HCT116 (cell line): ENCODE measurements at regions not wholly inside any gene's neighbourhood (a gene's known extent, or its start where the extent isn't known, plus 50 kb on each side); places are given as distances from the start of the nearest gene placed in this dataset.

ENCODE experiments used
- ATAC-seq: fragments of 200-7000 bp; cut with Tn5 transposase; 2 replicates; pipeline ENCODE4 v1.9.1; 2020; ENCODE audit warnings: mild to moderate bottlenecking, moderate library complexity
- BruUV-seq: library from RNA; stranded (reverse); fragments of 400-500 nt; replicated peaks from 2 replicates; lab custom pipeline; 2021; lab: Mats Ljungman, UMichigan
- CTCF ChIA-PET: fragments of 300-600 bp; sonication (Branson Sonifier 250); formaldehyde crosslinking; loops from one replicate; lab custom pipeline; 2021; ENCODE audit warnings: antibody characterized with exemption; lab: Charles Lee
- POLR2A ChIA-PET: fragments of 300-600, 350-600 bp; sonication (Branson Sonifier 250); formaldehyde crosslinking; loops from one replicate; lab custom pipeline; 2021; ENCODE audit warnings: antibody characterized with exemption; lab: Charles Lee
- RAD21 ChIA-PET, 2 experiments: fragments of 300-600 bp; sonication (Branson Sonifier 250); formaldehyde crosslinking; loops; one replicate each; lab custom pipeline; 2023; ENCODE audit warnings: low total read pairs in 2 of 2; ENCODE audit not compliant: uncharacterized antibody in 2 of 2, unreplicated experiment in 2 of 2, low non-redundant PET in 1 of 2; lab: Charles Lee
- DNase-seq: peaks from one replicate; pipeline ENCODE4 v3.0.0-alpha.2; 2010; ENCODE audit warnings: low read depth, low spot score
- H2AFZ ChIP-seq: fragments of 200-600 bp; shearing (Covaris generic), sonication (generic); 2 replicates; pipeline ENCODE4 v1.6.1; 2017; ENCODE audit warnings: low read depth, mixed run types, mixed read lengths, antibody characterized with exemption, low read length; ENCODE audit not compliant: poor library complexity, severe bottlenecking
- H3K27ac ChIP-seq: 2 replicates; pipeline ENCODE4 v1.5.1; 2012; ENCODE audit warnings: low read depth, low read length
- H3K27me3 ChIP-seq: fragments of 200-600 bp; sonication (generic); 2 replicates; pipeline ENCODE4 v1.6.1; 2016; ENCODE audit warnings: mixed run types, low read length, mixed read lengths; ENCODE audit not compliant: insufficient read depth
- H3K36me3 ChIP-seq, 2 experiments: fragments of 200-500 bp in 1 of 2; fragments of 200-600 bp in 1 of 2; sonication (Bioruptor generic) in 1 of 2; sonication (generic) in 1 of 2; 2 replicates each; pipeline versions ENCODE4 v1.5.1 to v1.6.1; 2014 to 2016; ENCODE audit warnings: low read length in 2 of 2, inconsistent platforms in 1 of 2, mixed read lengths in 1 of 2, mixed run types in 1 of 2; ENCODE audit not compliant: insufficient read depth in 2 of 2, control insufficient read depth in 1 of 2
- H3K4me1 ChIP-seq, 2 experiments: fragments of 200-600 bp in 1 of 2; sonication (generic) in 1 of 2; 2 replicates each; pipeline versions ENCODE4 v1.5.1 to v1.6.1; 2012 to 2017; ENCODE audit warnings: low read length in 2 of 2, inconsistent platforms in 1 of 2, mild to moderate bottlenecking in 1 of 2, mixed read lengths in 1 of 2, mixed run types in 1 of 2, moderate library complexity in 1 of 2; ENCODE audit not compliant: insufficient read depth in 2 of 2, control insufficient read depth in 1 of 2
- H3K4me2 ChIP-seq: fragments of 200-600 bp; sonication (generic); 2 replicates; pipeline ENCODE4 v1.6.1; 2017; ENCODE audit warnings: mixed run types, low read length, mixed read lengths
- H3K4me3 ChIP-seq, 2 experiments: fragments of 200-600 bp in 1 of 2; sonication (generic) in 1 of 2; replicated peaks in 1 of 2; 2 replicates each; pipeline ENCODE4 v1.5.1; 2011 to 2016; ENCODE audit warnings: low read length in 2 of 2, control low read depth in 1 of 2, low read depth in 1 of 2, mild to moderate bottlenecking in 1 of 2, mixed read lengths in 1 of 2, mixed run types in 1 of 2
- H3K79me2 ChIP-seq: fragments of 200-600 bp; sonication (generic); 2 replicates; pipeline ENCODE4 v1.6.1; 2017; ENCODE audit warnings: mild to moderate bottlenecking, mixed run types, low read length, moderate library complexity, mixed read lengths; ENCODE audit not compliant: insufficient read depth
- H3K9ac ChIP-seq: fragments of 200-600 bp; sonication (generic); 2 replicates; pipeline ENCODE4 v1.6.1; 2016; ENCODE audit warnings: low read length, mixed read lengths
- H3K9me2 ChIP-seq: fragments of 200-600 bp; sonication (generic), shearing (Covaris generic); 2 replicates; pipeline ENCODE4 v1.6.1; 2017; ENCODE audit warnings: mixed run types, mild to moderate bottlenecking, moderate library complexity; ENCODE audit not compliant: insufficient read depth
- H3K9me3 ChIP-seq, 2 experiments: fragments of 200-500 bp in 1 of 2; fragments of 200-600 bp in 1 of 2; sonication (Bioruptor generic) in 1 of 2; sonication (generic) in 1 of 2; 2 replicates each; pipeline ENCODE4 v1.6.1; 2014 to 2017; ENCODE audit warnings: low read length in 2 of 2, mixed read lengths in 2 of 2, inconsistent platforms in 1 of 2, low read depth in 1 of 2, mild to moderate bottlenecking in 1 of 2, mixed run types in 1 of 2, moderate library complexity in 1 of 2; ENCODE audit not compliant: control insufficient read depth in 1 of 2, insufficient read depth in 1 of 2
- H4K20me1 ChIP-seq: fragments of 200-600 bp; sonication (generic), shearing (Covaris generic); 2 replicates; pipeline ENCODE4 v1.6.1; 2017; ENCODE audit warnings: mixed run types, mild to moderate bottlenecking, moderate library complexity; ENCODE audit not compliant: insufficient read depth
- CEBPB ChIP-seq: IDR thresholded peaks from 2 replicates; pipeline ENCODE4 v1.6.1; 2012; ENCODE audit warnings: low read depth
- ELF1 ChIP-seq: IDR thresholded peaks from 2 replicates; pipeline ENCODE4 v1.6.1; 2012; ENCODE audit warnings: low read depth, borderline replicate concordance
- FOSL1 ChIP-seq: IDR thresholded peaks from 2 replicates; pipeline ENCODE4 v1.6.1; 2012; ENCODE audit warnings: low read depth
- POLR2AphosphoS5 ChIP-seq: IDR thresholded peaks from 2 replicates; pipeline ENCODE4 v1.6.1; 2011; ENCODE audit warnings: mild to moderate bottlenecking, low read depth, low read length, moderate library complexity
- SIN3A ChIP-seq: IDR thresholded peaks from 2 replicates; pipeline ENCODE4 v1.6.1; 2012; ENCODE audit warnings: low read depth
- SP1 ChIP-seq: IDR thresholded peaks from 2 replicates; pipeline ENCODE4 v1.6.1; 2012; ENCODE audit warnings: low read depth
- YY1 ChIP-seq: IDR thresholded peaks from 2 replicates; pipeline ENCODE4 v1.6.1; 2011; ENCODE audit warnings: low read length, low read depth, moderate library complexity, mild to moderate bottlenecking; ENCODE audit not compliant: insufficient replicate concordance; ENCODE audit errors: extremely low read depth
- ZFX ChIP-seq: fragments of 450-650 bp; IDR thresholded peaks from 2 replicates; pipeline ENCODE4 v1.6.1; 2017
- ZNF274 ChIP-seq: fragments of 200-500 bp; sonication (Bioruptor generic); IDR thresholded peaks from 2 replicates; pipeline ENCODE4 v1.6.1; 2014; ENCODE audit warnings: mild to moderate bottlenecking, low read depth, low read length, inconsistent platforms
- intact Hi-C: fragments of 100-400 bp; cut with micrococcal nuclease; formaldehyde crosslinking; loops from 2 replicates; pipeline ENCODE4 v1.10.0; 2022
- TF ChIP-seq, protein P1 (sequence below): IDR thresholded peaks from 2 replicates; pipeline ENCODE4 v1.6.1; 2012
- TF ChIP-seq, protein P2 (sequence below), 3 experiments: fragments of 200-600 bp in 1 of 3; sonication (generic) in 1 of 3; IDR thresholded peaks in 2 of 3; conservative IDR thresholded peaks in 1 of 3; 2 replicates each; pipeline ENCODE4 v1.5.1; 2012 to 2017; ENCODE audit warnings: low read depth in 2 of 3, low read length in 2 of 3, antibody characterized with exemption in 1 of 3, borderline replicate concordance in 1 of 3, control low read depth in 1 of 3, mild to moderate bottlenecking in 1 of 3, mixed read lengths in 1 of 3, mixed run types in 1 of 3, moderate library complexity in 1 of 3; ENCODE audit not compliant: insufficient read depth in 1 of 3

DNA sequence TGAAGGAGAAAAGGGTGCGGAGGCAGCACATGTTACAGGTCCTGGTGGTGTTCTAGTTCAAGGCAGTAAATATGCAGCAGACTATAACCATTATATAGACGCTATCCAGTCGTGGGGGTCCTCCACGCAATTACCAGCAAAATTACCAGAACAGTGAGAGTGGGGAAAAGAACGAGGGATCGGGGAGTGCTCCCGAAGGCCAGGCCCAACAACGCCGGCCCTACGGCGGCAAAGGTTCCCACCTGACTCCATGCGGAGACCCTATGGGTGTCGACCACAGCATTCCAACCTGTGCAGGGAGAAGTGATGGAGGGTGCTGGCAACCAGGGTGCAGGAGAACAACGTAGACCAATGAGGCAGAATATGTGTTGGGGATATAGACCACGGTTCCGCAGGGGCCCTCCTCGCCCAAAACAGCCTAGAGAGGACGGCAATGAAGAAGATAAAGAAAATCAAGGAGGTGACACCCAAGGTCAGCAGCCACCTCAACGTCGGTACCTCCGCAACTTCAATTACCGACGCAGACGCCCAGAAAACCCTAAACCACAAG lies 89.0 kb upstream of the TPM1 start:
- no peaks in the 10 kb centered on the region for H3K9me2 ChIP-seq
- no peak overlapping the region for H3K4me3 ChIP-seq
- CTCF ChIA-PET = no interaction called here
- RAD21 ChIA-PET = no interaction called here
- H3K36me3 ChIP-seq = no peaks in the 10 kb centered on the region
- BruUV-seq = no TSS peak
- no peak overlapping the region for H3K9ac ChIP-seq
- POLR2A ChIA-PET = no interaction called here
- no peaks in the 10 kb centered on the region for H3K9me3 ChIP-seq
- intact Hi-C loops = no loop called here
- no peaks in the 10 kb centered on the region for H4K20me1 ChIP-seq
- H3K4me1 ChIP-seq = no peaks in the 10 kb centered on the region
- DNase-seq (no peak), ATAC-seq (no peak)
- no peaks in the 10 kb centered on the region for H3K79me2 ChIP-seq
- no peak overlapping the region for H3K27ac ChIP-seq
- H3K27me3 ChIP-seq = no peaks in the 10 kb centered on the region
- no peak overlapping the region for H3K4me2 ChIP-seq
- H2AFZ ChIP-seq = no peak overlapping the region
- TF ChIP-seq ELF1 = no peak
- no peak for TF ChIP-seq ZNF274

DNA sequence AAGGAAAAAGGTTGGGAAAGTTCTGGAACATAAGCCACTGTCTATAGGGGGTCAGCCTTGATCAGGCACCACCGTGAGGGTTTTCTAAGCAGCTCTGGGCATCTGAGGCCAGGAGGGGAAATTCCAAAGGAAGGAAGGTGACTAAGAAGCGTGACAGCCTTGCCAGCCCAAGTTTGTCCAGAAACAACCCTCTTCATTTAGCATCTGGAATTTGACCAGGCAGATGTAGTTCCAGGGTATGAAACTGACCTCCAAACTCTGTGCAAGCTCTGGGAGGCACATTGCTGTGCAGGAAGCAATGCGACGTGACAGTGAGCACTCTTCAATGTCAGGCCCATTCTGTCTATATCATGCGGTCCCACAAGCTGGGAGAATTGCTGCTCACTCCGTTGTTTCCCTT lies 85.4 kb upstream of the TPM1 start:
- no TSS peak for BruUV-seq
- Histone ChIP-seq H4K20me1 (no peaks in the 10 kb centered on the region), H3K27ac (no peak overlapping the region), H3K4me3 (no peak overlapping the region), H3K9ac (no peak overlapping the region), H3K36me3 (no peaks in the 10 kb centered on the region), H2AFZ (no peak overlapping the region), H3K4me2 (no peak overlapping the region), H3K27me3 (no peaks in the 10 kb centered on the region), H3K9me2 (no peaks in the 10 kb centered on the region), H3K4me1 (no peaks in the 10 kb centered on the region)
- RAD21 ChIA-PET = no interaction called here
- intact Hi-C loops = no loop called here
- DNase-seq = no peak
- POLR2A ChIA-PET = no interaction called here
- ATAC-seq = no peak
- no peak for TF ChIP-seq ZNF274
- TF ChIP-seq FOSL1 = no peak
- TF ChIP-seq POLR2AphosphoS5 = no peak
- TF ChIP-seq YY1 = no peak
- no peak for TF ChIP-seq SIN3A
- no peak for TF ChIP-seq ZFX
- TF ChIP-seq, protein P1, sequence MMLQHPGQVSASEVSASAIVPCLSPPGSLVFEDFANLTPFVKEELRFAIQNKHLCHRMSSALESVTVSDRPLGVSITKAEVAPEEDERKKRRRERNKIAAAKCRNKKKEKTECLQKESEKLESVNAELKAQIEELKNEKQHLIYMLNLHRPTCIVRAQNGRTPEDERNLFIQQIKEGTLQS = no peak
- TF ChIP-seq SP1 = no peak
- TF ChIP-seq ELF1 = no peak
- TF ChIP-seq, protein P2, sequence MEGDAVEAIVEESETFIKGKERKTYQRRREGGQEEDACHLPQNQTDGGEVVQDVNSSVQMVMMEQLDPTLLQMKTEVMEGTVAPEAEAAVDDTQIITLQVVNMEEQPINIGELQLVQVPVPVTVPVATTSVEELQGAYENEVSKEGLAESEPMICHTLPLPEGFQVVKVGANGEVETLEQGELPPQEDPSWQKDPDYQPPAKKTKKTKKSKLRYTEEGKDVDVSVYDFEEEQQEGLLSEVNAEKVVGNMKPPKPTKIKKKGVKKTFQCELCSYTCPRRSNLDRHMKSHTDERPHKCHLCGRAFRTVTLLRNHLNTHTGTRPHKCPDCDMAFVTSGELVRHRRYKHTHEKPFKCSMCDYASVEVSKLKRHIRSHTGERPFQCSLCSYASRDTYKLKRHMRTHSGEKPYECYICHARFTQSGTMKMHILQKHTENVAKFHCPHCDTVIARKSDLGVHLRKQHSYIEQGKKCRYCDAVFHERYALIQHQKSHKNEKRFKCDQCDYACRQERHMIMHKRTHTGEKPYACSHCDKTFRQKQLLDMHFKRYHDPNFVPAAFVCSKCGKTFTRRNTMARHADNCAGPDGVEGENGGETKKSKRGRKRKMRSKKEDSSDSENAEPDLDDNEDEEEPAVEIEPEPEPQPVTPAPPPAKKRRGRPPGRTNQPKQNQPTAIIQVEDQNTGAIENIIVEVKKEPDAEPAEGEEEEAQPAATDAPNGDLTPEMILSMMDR (IDR thresholded peaks at IDR 0.05 in 2 of 3, conservative IDR thresholded peaks at IDR 0.05 in 1 of 3; ENCODE audit: borderline replicate concordance in 1 of 3, insufficient read depth in 1 of 3, low read depth in 2 of 3, low read length in 2 of 3) = no peak
- no peak for TF ChIP-seq CEBPB
- TF ChIP-seq, all 23 proteins: peak for 0
- CTCF ChIA-PET = no interaction called here
- no peaks in the 10 kb centered on the region for H3K9me3 ChIP-seq
- no peaks in the 10 kb centered on the region for H3K79me2 ChIP-seq
